Eye (tissue), 1 donor: ENCODE measurements at regions not wholly inside any gene's neighbourhood (a gene's known extent, or its start where the extent isn't known, plus 50 kb on each side); places are given as distances from the start of the nearest gene placed in this dataset.
"Not testable (repeated sequence)": the region's sequence is repeated elsewhere in the genome, so short reads cannot be mapped to it uniquely, and the experiment has no call there.

Source experiments
- DNase-seq: peaks from one replicate; pipeline ENCODE4 v3.0.0-alpha.2; 2015

DNA sequence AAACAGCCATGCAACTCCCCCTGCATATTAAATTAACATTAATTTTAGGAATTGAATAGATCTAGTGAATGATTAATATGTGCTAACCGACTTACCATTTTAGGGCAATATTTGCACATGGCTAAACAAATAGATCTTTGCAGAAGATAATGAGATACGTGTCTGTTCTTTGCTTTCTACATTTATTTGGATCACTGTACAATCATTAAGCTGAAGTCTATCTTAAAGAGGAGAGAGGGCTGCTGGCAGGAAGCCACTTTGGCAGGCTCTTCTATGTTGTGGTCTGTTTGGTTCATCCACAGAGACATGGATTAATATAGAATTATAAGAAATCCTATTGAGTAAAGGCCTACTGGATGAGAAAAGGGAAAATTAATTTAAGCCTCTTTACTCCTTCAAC is 318.5 kb downstream of the ANKRD30B start:
- DNase-seq = not testable (repeated sequence)

DNA sequence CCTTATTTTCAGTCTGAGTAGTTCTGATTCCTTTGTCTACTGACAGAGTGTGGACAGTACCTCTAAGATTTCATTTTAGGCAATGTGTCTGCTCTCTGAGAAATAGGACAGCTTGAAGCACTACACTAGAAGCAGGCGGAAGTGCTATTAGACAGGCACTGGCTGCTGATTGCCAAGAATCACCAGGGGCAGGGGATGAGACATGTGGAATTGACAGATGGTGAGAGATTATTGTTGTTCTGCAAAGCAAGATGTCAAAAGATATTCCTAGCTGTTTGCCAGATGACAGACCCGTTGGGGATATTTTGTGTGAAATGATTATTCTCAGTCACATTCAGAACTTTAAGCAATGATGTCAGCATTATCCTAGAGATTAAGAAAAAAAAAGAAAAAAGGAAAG is 323.3 kb downstream of the ANKRD30B start:
- DNase-seq = not testable (repeated sequence)
